ENCODE measurements at regions not wholly inside any gene's neighbourhood (a gene's known extent, or its start where the extent isn't known, plus 50 kb on each side); places are given as distances from the start of the nearest gene placed in this dataset.
"Not testable (repeated sequence)": the region's sequence is repeated elsewhere in the genome, so short reads cannot be mapped to it uniquely, and the experiment has no call there.

- DNase-seq (ENCODE audit: low read depth in 2 of 2): no peak
Measured at GRCh38 chr4:116020141-116020722, 906.8 kb upstream of the NDST4 start.

- DNase-seq (ENCODE audit: low read depth in 2 of 2): no peak
Measured at GRCh38 chr4:116018831-116019230, 905.4 kb upstream of the NDST4 start.

GRCh38 chr4:116016201-116016600 lies 902.8 kb upstream of the NDST4 start:
- no peak for DNase-seq (ENCODE audit: low read depth in 2 of 2)

GRCh38 chr4:116015549-116015948 lies 902.1 kb upstream of the NDST4 start:
- no peak for DNase-seq (ENCODE audit: low read depth in 2 of 2)

GRCh38 chr4:116015062-116015461 lies 901.6 kb upstream of the NDST4 start:
- no peak for DNase-seq (ENCODE audit: low read depth in 2 of 2)

GRCh38 chr4:116010923-116011322 lies 897.5 kb upstream of the NDST4 start:
- no peak for DNase-seq (ENCODE audit: low read depth in 2 of 2)

GRCh38 chr4:116005806-116006088 lies 892.3 kb upstream of the NDST4 start:
- no peak for DNase-seq (ENCODE audit: low read depth in 2 of 2)

- DNase-seq (ENCODE audit: low read depth in 2 of 2): no peak
Measured at GRCh38 chr4:116005037-116005805, 891.8 kb upstream of the NDST4 start.

- DNase-seq (ENCODE audit: low read depth in 2 of 2): no peak
Measured at GRCh38 chr4:116001291-116001690, 887.9 kb upstream of the NDST4 start.

GRCh38 chr4:115986573-115986972 lies 873.2 kb upstream of the NDST4 start:
- no peak for DNase-seq (ENCODE audit: low read depth in 2 of 2)

GRCh38 chr4:115975421-115976001 lies 862.1 kb upstream of the NDST4 start:
- DNase-seq (ENCODE audit: low read depth in 2 of 2): not testable (repeated sequence)

GRCh38 chr4:115973768-115974167 lies 860.3 kb upstream of the NDST4 start:
- DNase-seq (ENCODE audit: low read depth in 2 of 2): no peak

- DNase-seq (ENCODE audit: low read depth in 2 of 2): no peak
Measured at GRCh38 chr4:115972967-115973366, 859.5 kb upstream of the NDST4 start.

GRCh38 chr4:115970859-115971258 lies 857.4 kb upstream of the NDST4 start:
- no peak for DNase-seq (ENCODE audit: low read depth in 2 of 2)

- DNase-seq (ENCODE audit: low read depth in 2 of 2): no peak
Measured at GRCh38 chr4:115969756-115970155, 856.3 kb upstream of the NDST4 start.

- DNase-seq (ENCODE audit: low read depth in 2 of 2): no peak
Measured at GRCh38 chr4:115965588-115965987, 852.2 kb upstream of the NDST4 start.

- DNase-seq (ENCODE audit: low read depth in 2 of 2): not testable (repeated sequence)
Measured at GRCh38 chr4:115956054-115956796, 842.8 kb upstream of the NDST4 start.

- no peak for DNase-seq (ENCODE audit: low read depth in 2 of 2)
Measured at GRCh38 chr4:115950806-115951205, 837.4 kb upstream of the NDST4 start.

- not testable (repeated sequence) for DNase-seq (ENCODE audit: low read depth in 2 of 2)
Measured at GRCh38 chr4:115949974-115950743, 836.7 kb upstream of the NDST4 start.

GRCh38 chr4:115945026-115945425 lies 831.6 kb upstream of the NDST4 start:
- DNase-seq (ENCODE audit: low read depth in 2 of 2): no peak

- DNase-seq (ENCODE audit: low read depth in 2 of 2): no peak
Measured at GRCh38 chr4:115944146-115944905, 830.9 kb upstream of the NDST4 start.

Data from stimulated activated CD8-positive, alpha-beta memory T cell treated with anti-CD3 and anti-CD28 coated beads, Interleukin-15, amount 100 ng/mL, for 48 hours (primary cell).